Stomach (tissue), 4 donors: ENCODE measurements at regions not wholly inside any gene's neighbourhood (a gene's known extent, or its start where the extent isn't known, plus 50 kb on each side); places are given as distances from the start of the nearest gene placed in this dataset.
"Not testable (repeated sequence)": the region's sequence is repeated elsewhere in the genome, so short reads cannot be mapped to it uniquely, and the experiment has no call there.

Experiments
- EP300 ChIP-seq: sonication (generic); formaldehyde crosslinking; IDR thresholded peaks from one replicate; pipeline ENCODE4 v1.6.1; 2017; ENCODE audit warnings: antibody characterized with exemption
- POLR2AphosphoS5 ChIP-seq, 3 donors: sonication (generic); formaldehyde crosslinking; IDR thresholded peaks; one replicate each; pipeline ENCODE4 v1.6.1; 2016; ENCODE audit warnings: antibody characterized with exemption in 3 of 3
- TF ChIP-seq, protein P1 (sequence below), 7 experiments: fragments of 450-650 bp in 4 of 7; fragments of 200-600 bp in 3 of 7; sonication (generic) in 3 of 7; IDR thresholded peaks; one replicate each; pipeline ENCODE4 v1.5.1; 2016 to 2019; ENCODE audit warnings: antibody characterized with exemption in 7 of 7, control low read depth in 2 of 7, mild to moderate bottlenecking in 1 of 7

DNA sequence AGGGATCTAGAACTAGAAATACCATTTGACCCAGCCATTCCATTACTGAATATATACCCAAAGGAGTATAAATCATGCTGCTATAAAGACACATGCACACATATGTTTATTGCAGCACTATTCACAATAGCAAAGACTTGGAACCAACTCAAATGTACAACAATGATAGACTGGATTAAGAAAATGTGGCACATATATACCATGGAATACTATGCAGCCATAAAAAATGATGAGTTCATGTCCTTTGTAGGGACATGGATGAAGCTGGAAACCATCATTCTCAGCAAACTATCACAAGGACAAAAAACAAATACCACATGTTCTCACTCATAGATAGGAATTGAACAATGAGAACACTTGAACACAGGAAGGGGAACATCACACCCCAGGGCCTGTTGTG lies 125.6 kb downstream of the NUFIP1 start:
- TF ChIP-seq POLR2AphosphoS5 (IDR thresholded peaks at IDR 0.05); EP300: not testable (repeated sequence)
- TF ChIP-seq, protein P1, sequence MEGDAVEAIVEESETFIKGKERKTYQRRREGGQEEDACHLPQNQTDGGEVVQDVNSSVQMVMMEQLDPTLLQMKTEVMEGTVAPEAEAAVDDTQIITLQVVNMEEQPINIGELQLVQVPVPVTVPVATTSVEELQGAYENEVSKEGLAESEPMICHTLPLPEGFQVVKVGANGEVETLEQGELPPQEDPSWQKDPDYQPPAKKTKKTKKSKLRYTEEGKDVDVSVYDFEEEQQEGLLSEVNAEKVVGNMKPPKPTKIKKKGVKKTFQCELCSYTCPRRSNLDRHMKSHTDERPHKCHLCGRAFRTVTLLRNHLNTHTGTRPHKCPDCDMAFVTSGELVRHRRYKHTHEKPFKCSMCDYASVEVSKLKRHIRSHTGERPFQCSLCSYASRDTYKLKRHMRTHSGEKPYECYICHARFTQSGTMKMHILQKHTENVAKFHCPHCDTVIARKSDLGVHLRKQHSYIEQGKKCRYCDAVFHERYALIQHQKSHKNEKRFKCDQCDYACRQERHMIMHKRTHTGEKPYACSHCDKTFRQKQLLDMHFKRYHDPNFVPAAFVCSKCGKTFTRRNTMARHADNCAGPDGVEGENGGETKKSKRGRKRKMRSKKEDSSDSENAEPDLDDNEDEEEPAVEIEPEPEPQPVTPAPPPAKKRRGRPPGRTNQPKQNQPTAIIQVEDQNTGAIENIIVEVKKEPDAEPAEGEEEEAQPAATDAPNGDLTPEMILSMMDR (IDR thresholded peaks at IDR 0.05): not testable (repeated sequence)
